ENCODE measurements at regions not wholly inside any gene's neighbourhood (a gene's known extent, or its start where the extent isn't known, plus 50 kb on each side); places are given as distances from the start of the nearest gene placed in this dataset.
"Not testable (repeated sequence)": the region's sequence is repeated elsewhere in the genome, so short reads cannot be mapped to it uniquely, and the experiment has no call there.

GRCh38 chr7:91355695-91356435 is 91.6 kb downstream of the FZD1 start:
- no peaks in the 10 kb centered on the region for H3K4me1 ChIP-seq (ENCODE audit: control insufficient read depth in 2 of 2, insufficient read depth in 2 of 2, low read length in 2 of 2)
- no peak overlapping the region for H3K27ac ChIP-seq (ENCODE audit: low read depth in 2 of 2, low read length in 2 of 2)
- no peaks in the 10 kb centered on the region for H3K9me3 ChIP-seq (ENCODE audit: control insufficient read depth in 2 of 2, low read length in 2 of 2)
- H3K4me3 ChIP-seq (ENCODE audit: low read length in 2 of 2) = no peak overlapping the region
- no peaks in the 10 kb centered on the region for H3K27me3 ChIP-seq (ENCODE audit: control insufficient read depth in 2 of 2, insufficient read depth in 2 of 2, low read length in 2 of 2)
- H3K9ac ChIP-seq (ENCODE audit: low read depth in 1 of 2, low read length in 2 of 2) = no peak overlapping the region
- no peaks in the 10 kb centered on the region for H3K36me3 ChIP-seq (ENCODE audit: control insufficient read depth in 2 of 2, insufficient read depth in 2 of 2, low read length in 2 of 2)

GRCh38 chr7:91356915-91357314 is 92.7 kb downstream of the FZD1 start:
- no peaks in the 10 kb centered on the region for H3K36me3 ChIP-seq (ENCODE audit: control insufficient read depth in 2 of 2, insufficient read depth in 2 of 2, low read length in 2 of 2)
- no peaks in the 10 kb centered on the region for H3K9me3 ChIP-seq (ENCODE audit: control insufficient read depth in 2 of 2, low read length in 2 of 2)
- no peaks in the 10 kb centered on the region for H3K27me3 ChIP-seq (ENCODE audit: control insufficient read depth in 2 of 2, insufficient read depth in 2 of 2, low read length in 2 of 2)
- H3K27ac ChIP-seq (ENCODE audit: low read depth in 2 of 2, low read length in 2 of 2) = no peak overlapping the region
- H3K4me1 ChIP-seq (ENCODE audit: control insufficient read depth in 2 of 2, insufficient read depth in 2 of 2, low read length in 2 of 2) = no peaks in the 10 kb centered on the region
- H3K9ac ChIP-seq (ENCODE audit: low read depth in 1 of 2, low read length in 2 of 2) = no peak overlapping the region
- no peak overlapping the region for H3K4me3 ChIP-seq (ENCODE audit: low read length in 2 of 2)

- Histone ChIP-seq H3K4me1 (ENCODE audit: control insufficient read depth in 2 of 2, insufficient read depth in 2 of 2, low read length in 2 of 2) (no peaks in the 10 kb centered on the region), H3K4me3 (ENCODE audit: low read length in 2 of 2) (no peak overlapping the region), H3K9ac (ENCODE audit: low read depth in 1 of 2, low read length in 2 of 2) (no peak overlapping the region), H3K9me3 (ENCODE audit: control insufficient read depth in 2 of 2, low read length in 2 of 2) (no peaks in the 10 kb centered on the region), H3K36me3 (ENCODE audit: control insufficient read depth in 2 of 2, insufficient read depth in 2 of 2, low read length in 2 of 2) (no peaks in the 10 kb centered on the region), H3K27ac (ENCODE audit: low read depth in 2 of 2, low read length in 2 of 2) (no peak overlapping the region), H3K27me3 (ENCODE audit: control insufficient read depth in 2 of 2, insufficient read depth in 2 of 2, low read length in 2 of 2) (no peaks in the 10 kb centered on the region)
These were observed 93.1 kb downstream of the FZD1 start for GRCh38 chr7:91357379-91357778.

- Histone ChIP-seq H3K9ac (ENCODE audit: low read depth in 1 of 2, low read length in 2 of 2) (no peak overlapping the region), H3K27ac (ENCODE audit: low read depth in 2 of 2, low read length in 2 of 2) (no peak overlapping the region), H3K36me3 (ENCODE audit: control insufficient read depth in 2 of 2, insufficient read depth in 2 of 2, low read length in 2 of 2) (no peaks in the 10 kb centered on the region), H3K4me3 (ENCODE audit: low read length in 2 of 2) (no peak overlapping the region), H3K4me1 (ENCODE audit: control insufficient read depth in 2 of 2, insufficient read depth in 2 of 2, low read length in 2 of 2) (no peaks in the 10 kb centered on the region), H3K9me3 (ENCODE audit: control insufficient read depth in 2 of 2, low read length in 2 of 2) (no peaks in the 10 kb centered on the region), H3K27me3 (ENCODE audit: control insufficient read depth in 2 of 2, insufficient read depth in 2 of 2, low read length in 2 of 2) (no peaks in the 10 kb centered on the region)
These were observed 93.7 kb downstream of the FZD1 start for GRCh38 chr7:91357901-91358300.

GRCh38 chr7:91358303-91358702 is 94.1 kb downstream of the FZD1 start:
- Histone ChIP-seq H3K4me1 (ENCODE audit: control insufficient read depth in 2 of 2, insufficient read depth in 2 of 2, low read length in 2 of 2) (no peaks in the 10 kb centered on the region), H3K27me3 (ENCODE audit: control insufficient read depth in 2 of 2, insufficient read depth in 2 of 2, low read length in 2 of 2) (no peaks in the 10 kb centered on the region), H3K9me3 (ENCODE audit: control insufficient read depth in 2 of 2, low read length in 2 of 2) (no peaks in the 10 kb centered on the region), H3K9ac (ENCODE audit: low read depth in 1 of 2, low read length in 2 of 2) (no peak overlapping the region), H3K4me3 (ENCODE audit: low read length in 2 of 2) (no peak overlapping the region), H3K36me3 (ENCODE audit: control insufficient read depth in 2 of 2, insufficient read depth in 2 of 2, low read length in 2 of 2) (no peaks in the 10 kb centered on the region), H3K27ac (ENCODE audit: low read depth in 2 of 2, low read length in 2 of 2) (no peak overlapping the region)

- H3K4me3 ChIP-seq (ENCODE audit: low read length in 2 of 2); H3K27ac ChIP-seq (ENCODE audit: low read depth in 2 of 2, low read length in 2 of 2); H3K9me3 ChIP-seq (ENCODE audit: control insufficient read depth in 2 of 2, low read length in 2 of 2); H3K36me3 ChIP-seq (ENCODE audit: control insufficient read depth in 2 of 2, insufficient read depth in 2 of 2, low read length in 2 of 2); H3K9ac ChIP-seq (ENCODE audit: low read depth in 1 of 2, low read length in 2 of 2); H3K4me1 ChIP-seq (ENCODE audit: control insufficient read depth in 2 of 2, insufficient read depth in 2 of 2, low read length in 2 of 2); H3K27me3 ChIP-seq (ENCODE audit: control insufficient read depth in 2 of 2, insufficient read depth in 2 of 2, low read length in 2 of 2): not testable (repeated sequence)
These were observed 100.9 kb downstream of the FZD1 start for GRCh38 chr7:91365097-91365496.

- H3K4me1 ChIP-seq (ENCODE audit: control insufficient read depth in 2 of 2, insufficient read depth in 2 of 2, low read length in 2 of 2) = no peaks in the 10 kb centered on the region
- no peaks in the 10 kb centered on the region for H3K36me3 ChIP-seq (ENCODE audit: control insufficient read depth in 2 of 2, insufficient read depth in 2 of 2, low read length in 2 of 2)
- no peak overlapping the region for H3K9ac ChIP-seq (ENCODE audit: low read depth in 1 of 2, low read length in 2 of 2)
- no peaks in the 10 kb centered on the region for H3K9me3 ChIP-seq (ENCODE audit: control insufficient read depth in 2 of 2, low read length in 2 of 2)
- H3K4me3 ChIP-seq (ENCODE audit: low read length in 2 of 2) = no peak overlapping the region
- no peak overlapping the region for H3K27ac ChIP-seq (ENCODE audit: low read depth in 2 of 2, low read length in 2 of 2)
- H3K27me3 ChIP-seq (ENCODE audit: control insufficient read depth in 2 of 2, insufficient read depth in 2 of 2, low read length in 2 of 2) = no peaks in the 10 kb centered on the region
These were observed 101.9 kb downstream of the FZD1 start for GRCh38 chr7:91366091-91366490.

GRCh38 chr7:91367812-91368578 is 103.8 kb downstream of the FZD1 start:
- Histone ChIP-seq H3K27ac (ENCODE audit: low read depth in 2 of 2, low read length in 2 of 2) (no peak overlapping the region), H3K27me3 (ENCODE audit: control insufficient read depth in 2 of 2, insufficient read depth in 2 of 2, low read length in 2 of 2) (no peaks in the 10 kb centered on the region), H3K9ac (ENCODE audit: low read depth in 1 of 2, low read length in 2 of 2) (no peak overlapping the region), H3K9me3 (ENCODE audit: control insufficient read depth in 2 of 2, low read length in 2 of 2) (no peaks in the 10 kb centered on the region), H3K4me1 (ENCODE audit: control insufficient read depth in 2 of 2, insufficient read depth in 2 of 2, low read length in 2 of 2) (no peaks in the 10 kb centered on the region), H3K36me3 (ENCODE audit: control insufficient read depth in 2 of 2, insufficient read depth in 2 of 2, low read length in 2 of 2) (no peaks in the 10 kb centered on the region), H3K4me3 (ENCODE audit: low read length in 2 of 2) (no peak overlapping the region)

- Histone ChIP-seq H3K9me3 (ENCODE audit: control insufficient read depth in 2 of 2, low read length in 2 of 2) (no peaks in the 10 kb centered on the region), H3K27me3 (ENCODE audit: control insufficient read depth in 2 of 2, insufficient read depth in 2 of 2, low read length in 2 of 2) (no peaks in the 10 kb centered on the region), H3K27ac (ENCODE audit: low read depth in 2 of 2, low read length in 2 of 2) (no peak overlapping the region), H3K9ac (ENCODE audit: low read depth in 1 of 2, low read length in 2 of 2) (no peak overlapping the region), H3K36me3 (ENCODE audit: control insufficient read depth in 2 of 2, insufficient read depth in 2 of 2, low read length in 2 of 2) (no peaks in the 10 kb centered on the region), H3K4me3 (ENCODE audit: low read length in 2 of 2) (no peak overlapping the region), H3K4me1 (ENCODE audit: control insufficient read depth in 2 of 2, insufficient read depth in 2 of 2, low read length in 2 of 2) (no peaks in the 10 kb centered on the region)
These were observed 108.1 kb downstream of the FZD1 start for GRCh38 chr7:91372323-91372722.

GRCh38 chr7:91373111-91373800 is 109.0 kb downstream of the FZD1 start:
- Histone ChIP-seq H3K9me3 (ENCODE audit: control insufficient read depth in 2 of 2, low read length in 2 of 2) (no peaks in the 10 kb centered on the region), H3K9ac (ENCODE audit: low read depth in 1 of 2, low read length in 2 of 2) (no peak overlapping the region), H3K36me3 (ENCODE audit: control insufficient read depth in 2 of 2, insufficient read depth in 2 of 2, low read length in 2 of 2) (no peaks in the 10 kb centered on the region), H3K4me1 (ENCODE audit: control insufficient read depth in 2 of 2, insufficient read depth in 2 of 2, low read length in 2 of 2) (no peaks in the 10 kb centered on the region), H3K4me3 (ENCODE audit: low read length in 2 of 2) (no peak overlapping the region), H3K27me3 (ENCODE audit: control insufficient read depth in 2 of 2, insufficient read depth in 2 of 2, low read length in 2 of 2) (no peaks in the 10 kb centered on the region), H3K27ac (ENCODE audit: low read depth in 2 of 2, low read length in 2 of 2) (no peak overlapping the region)
